ENCODE measurements at regions not wholly inside any gene's neighbourhood (a gene's known extent, or its start where the extent isn't known, plus 50 kb on each side); places are given as distances from the start of the nearest gene placed in this dataset.

GRCh38 chr13:90954605-90955195 lies 392.8 kb upstream of the MIR17HG start:
- H3K4me1 ChIP-seq, result no peaks in the 10 kb centered on the region
- Mint-ChIP-seq H3K27me3 (ENCODE audit: insufficient read depth, low read depth) (no peaks in the 10 kb centered on the region), H3K9me3 (no peaks in the 10 kb centered on the region), H3K4me3 (no peak overlapping the region), H3K27ac (no peak overlapping the region), H3K4me1 (peaks cover 3% of the 10 kb centered on the region), H3K36me3 (no peaks in the 10 kb centered on the region)
- no peaks in the 10 kb centered on the region for H3K27me3 ChIP-seq
- H3K4me2 ChIP-seq, result no peak overlapping the region
- no peak overlapping the region for H2AFZ ChIP-seq (replicated peaks)
- TF ChIP-seq, protein P1, sequence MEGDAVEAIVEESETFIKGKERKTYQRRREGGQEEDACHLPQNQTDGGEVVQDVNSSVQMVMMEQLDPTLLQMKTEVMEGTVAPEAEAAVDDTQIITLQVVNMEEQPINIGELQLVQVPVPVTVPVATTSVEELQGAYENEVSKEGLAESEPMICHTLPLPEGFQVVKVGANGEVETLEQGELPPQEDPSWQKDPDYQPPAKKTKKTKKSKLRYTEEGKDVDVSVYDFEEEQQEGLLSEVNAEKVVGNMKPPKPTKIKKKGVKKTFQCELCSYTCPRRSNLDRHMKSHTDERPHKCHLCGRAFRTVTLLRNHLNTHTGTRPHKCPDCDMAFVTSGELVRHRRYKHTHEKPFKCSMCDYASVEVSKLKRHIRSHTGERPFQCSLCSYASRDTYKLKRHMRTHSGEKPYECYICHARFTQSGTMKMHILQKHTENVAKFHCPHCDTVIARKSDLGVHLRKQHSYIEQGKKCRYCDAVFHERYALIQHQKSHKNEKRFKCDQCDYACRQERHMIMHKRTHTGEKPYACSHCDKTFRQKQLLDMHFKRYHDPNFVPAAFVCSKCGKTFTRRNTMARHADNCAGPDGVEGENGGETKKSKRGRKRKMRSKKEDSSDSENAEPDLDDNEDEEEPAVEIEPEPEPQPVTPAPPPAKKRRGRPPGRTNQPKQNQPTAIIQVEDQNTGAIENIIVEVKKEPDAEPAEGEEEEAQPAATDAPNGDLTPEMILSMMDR (IDR thresholded peaks at IDR 0.05), result no peak
- no peak for TF ChIP-seq EZH2phosphoT487 (IDR thresholded peaks at IDR 0.05)
- TF ChIP-seq EZH2 (IDR thresholded peaks at IDR 0.05), result no peak
- no peaks in the 10 kb centered on the region for H3F3A ChIP-seq (ENCODE audit: low read depth)
- no peak overlapping the region for H3K4me3 ChIP-seq
- DNase-seq (ENCODE audit: low spot score), result no peak
- H4K20me1 ChIP-seq (ENCODE audit: low read depth), result no peaks in the 10 kb centered on the region
- H3K9ac ChIP-seq, result no peak overlapping the region
- H3K79me2 ChIP-seq (ENCODE audit: low read depth), result no peaks in the 10 kb centered on the region
- no peaks in the 10 kb centered on the region for H3K9me3 ChIP-seq (ENCODE audit: low read depth)
- no peaks in the 10 kb centered on the region for H3K36me3 ChIP-seq
- no peak overlapping the region for H3K27ac ChIP-seq

DNA sequence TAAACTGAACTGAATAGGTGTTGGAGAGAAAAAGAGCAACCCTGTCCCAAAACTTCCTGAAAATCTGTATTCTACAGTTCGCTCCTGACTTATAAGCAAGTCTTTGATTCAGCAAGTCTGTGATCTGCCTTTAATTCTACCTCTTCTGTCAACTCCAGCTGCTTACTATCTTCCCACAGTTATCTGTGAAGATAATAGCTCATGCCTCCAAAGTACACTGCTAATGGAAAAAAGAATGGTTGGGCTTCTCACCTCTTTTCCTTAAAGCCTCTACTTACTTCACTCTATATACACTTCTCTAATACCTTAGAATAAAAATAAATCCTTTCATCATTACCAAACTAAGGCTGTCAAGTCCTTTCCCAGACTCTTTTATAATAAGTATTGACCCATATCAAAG lies 391.5 kb upstream of the MIR17HG start:
- no peaks in the 10 kb centered on the region for H3K27me3 ChIP-seq

GRCh38 chr13:90958866-90959265 lies 388.6 kb upstream of the MIR17HG start:
- Mint-ChIP-seq H3K4me3 (no peak overlapping the region), H3K27me3 (ENCODE audit: insufficient read depth, low read depth) (no peaks in the 10 kb centered on the region), H3K4me1 (no peaks in the 10 kb centered on the region), H3K36me3 (no peaks in the 10 kb centered on the region), H3K9me3 (no peaks in the 10 kb centered on the region), H3K27ac (no peak overlapping the region)
- no peak for DNase-seq (ENCODE audit: low spot score)
- H3K36me3 ChIP-seq, result no peaks in the 10 kb centered on the region
- H3K4me2 ChIP-seq, result no peak overlapping the region
- H2AFZ ChIP-seq (replicated peaks), result no peak overlapping the region
- H3K4me3 ChIP-seq, result no peak overlapping the region
- H3K9me3 ChIP-seq (ENCODE audit: low read depth), result no peaks in the 10 kb centered on the region
- H3K27ac ChIP-seq, result no peak overlapping the region
- no peaks in the 10 kb centered on the region for H3F3A ChIP-seq (ENCODE audit: low read depth)
- no peaks in the 10 kb centered on the region for H4K20me1 ChIP-seq (ENCODE audit: low read depth)
- H3K4me1 ChIP-seq, result no peaks in the 10 kb centered on the region
- H3K79me2 ChIP-seq (ENCODE audit: low read depth), result no peaks in the 10 kb centered on the region
- no peak overlapping the region for H3K9ac ChIP-seq
- no peaks in the 10 kb centered on the region for H3K27me3 ChIP-seq
- TF ChIP-seq, protein P1 (IDR thresholded peaks at IDR 0.05), result no peak
- TF ChIP-seq EZH2phosphoT487 (IDR thresholded peaks at IDR 0.05) (no peak), EZH2 (IDR thresholded peaks at IDR 0.05) (no peak)

More for the DNA sequence above, 391.5 kb upstream of the MIR17HG start:
- H3K9me3 Mint-ChIP-seq, result no peaks in the 10 kb centered on the region
- Histone ChIP-seq H2AFZ (replicated peaks) (no peak overlapping the region), H3K27ac (no peak overlapping the region), H3K9ac (no peak overlapping the region), H4K20me1 (ENCODE audit: low read depth) (no peaks in the 10 kb centered on the region), H3K9me3 (ENCODE audit: low read depth) (no peaks in the 10 kb centered on the region), H3K4me2 (no peak overlapping the region), H3K79me2 (ENCODE audit: low read depth) (no peaks in the 10 kb centered on the region), H3K36me3 (no peaks in the 10 kb centered on the region), H3K4me1 (no peaks in the 10 kb centered on the region), H3F3A (ENCODE audit: low read depth) (no peaks in the 10 kb centered on the region), H3K4me3 (no peak overlapping the region)
- H3K27ac Mint-ChIP-seq, result no peak overlapping the region
- no peaks in the 10 kb centered on the region for H3K27me3 Mint-ChIP-seq (ENCODE audit: insufficient read depth, low read depth)
- H3K36me3 Mint-ChIP-seq, result no peaks in the 10 kb centered on the region
- no peaks in the 10 kb centered on the region for H3K4me1 Mint-ChIP-seq
- TF ChIP-seq EZH2phosphoT487 (IDR thresholded peaks at IDR 0.05) (no peak), EZH2 (IDR thresholded peaks at IDR 0.05) (no peak)
- TF ChIP-seq, protein P1 (IDR thresholded peaks at IDR 0.05), result no peak
- no peak for DNase-seq (ENCODE audit: low spot score)
- H3K4me3 Mint-ChIP-seq, result no peak overlapping the region

Measured in neural progenitor cell (in vitro differentiated cells).